SK-N-SH treated with all-trans-retinoic acid at 6 μM for 48 hours (cell line): ENCODE measurements at regions not wholly inside any gene's neighbourhood (a gene's known extent, or its start where the extent isn't known, plus 50 kb on each side); places are given as distances from the start of the nearest gene placed in this dataset.

Experiments
- ARNTL ChIP-seq: fragments of 450-650 bp; formaldehyde crosslinking; IDR thresholded peaks from 2 replicates; pipeline ENCODE4 v1.5.0; 2020; ENCODE audit warnings: low read depth, mild to moderate bottlenecking, moderate library complexity, borderline replicate concordance
- BACH2 ChIP-seq: fragments of 250-450 bp; sonication (Bioruptor Pico); IDR thresholded peaks from 2 replicates; pipeline ENCODE4 v1.9.0; 2021; ENCODE audit warnings: mild to moderate bottlenecking, borderline replicate concordance
- CREB5 ChIP-seq: fragments of 250-450 bp; sonication (Bioruptor Pico); IDR thresholded peaks from 2 replicates; pipeline ENCODE4 v1.5.1; 2020; ENCODE audit warnings: low read depth, mild to moderate bottlenecking, moderate library complexity
- ESRRG ChIP-seq: fragments of 250-450 bp; sonication (Bioruptor Pico); IDR thresholded peaks from 2 replicates; pipeline ENCODE4 v1.6.1; 2021; ENCODE audit warnings: mild to moderate bottlenecking
- ISL1 ChIP-seq: fragments of 250-450 bp; sonication (Bioruptor Pico); IDR thresholded peaks from 2 replicates; pipeline ENCODE4 v2.1.2; 2022; ENCODE audit warnings: mild to moderate bottlenecking, moderate library complexity
- OSR1 ChIP-seq: fragments of 250-450 bp; sonication (Bioruptor Pico); IDR thresholded peaks from 2 replicates; pipeline ENCODE4 v1.8.0; 2022; ENCODE audit warnings: moderate library complexity, mild to moderate bottlenecking, inconsistent platforms
- PATZ1 ChIP-seq: fragments of 250-450 bp; sonication (Bioruptor Pico); IDR thresholded peaks from 2 replicates; pipeline ENCODE4 v1.8.0; 2020; ENCODE audit warnings: mild to moderate bottlenecking, moderate library complexity, borderline replicate concordance
- RARB ChIP-seq: fragments of 250-450 bp; sonication (Bioruptor Pico); IDR thresholded peaks from 2 replicates; pipeline ENCODE4 v1.8.0; 2021; ENCODE audit warnings: mild to moderate bottlenecking, moderate library complexity
- SNAI2 ChIP-seq: fragments of 250-450 bp; sonication (Bioruptor Pico); IDR thresholded peaks from 2 replicates; pipeline ENCODE4 v1.5.0; 2020; ENCODE audit warnings: mild to moderate bottlenecking, moderate library complexity
- TSHZ2 ChIP-seq: fragments of 250-450 bp; sonication (Bioruptor Pico); IDR thresholded peaks from 2 replicates; pipeline ENCODE4 v1.5.0; 2020; ENCODE audit warnings: mild to moderate bottlenecking, moderate library complexity
- ZC3H10 ChIP-seq: fragments of 250-450 bp; sonication (Bioruptor Pico); IDR thresholded peaks from 2 replicates; pipeline ENCODE4 v1.5.1; 2021; ENCODE audit warnings: mild to moderate bottlenecking, moderate library complexity
- ZFP3 ChIP-seq: fragments of 250-450 bp; sonication (Bioruptor Pico); IDR thresholded peaks from 2 replicates; pipeline ENCODE4 v1.5.0; 2020; ENCODE audit warnings: mild to moderate bottlenecking, moderate library complexity
- ZNF565 ChIP-seq: fragments of 450-650 bp; formaldehyde crosslinking; conservative IDR thresholded peaks from 2 replicates; pipeline ENCODE4 v1.5.0; 2020; ENCODE audit warnings: low read depth, mild to moderate bottlenecking, moderate library complexity
- ZNF70 ChIP-seq: fragments of 450-650 bp; formaldehyde crosslinking; IDR thresholded peaks from 2 replicates; pipeline ENCODE4 v1.5.0; 2020; ENCODE audit warnings: mild to moderate bottlenecking, moderate library complexity

GRCh38 chr7:51634538-51634937, 317.9 kb upstream of the COBL start:
- TF ChIP-seq CREB5, result no peak
- TF ChIP-seq BACH2 (CRISPR knock-in tag), result no peak
- no peak for TF ChIP-seq ZFP3
- TF ChIP-seq RARB (CRISPR knock-in tag), result no peak
- TF ChIP-seq ZNF70 (CRISPR knock-in tag), result no peak
- TF ChIP-seq SNAI2, result no peak
- no peak for TF ChIP-seq ESRRG (CRISPR knock-in tag)
- TF ChIP-seq PATZ1 (CRISPR knock-in tag), result no peak
- no peak for TF ChIP-seq ISL1
- TF ChIP-seq OSR1 (CRISPR knock-in tag), result no peak
- TF ChIP-seq TSHZ2 (CRISPR knock-in tag), result no peak
- TF ChIP-seq ZNF565 (CRISPR knock-in tag), result no peak
- no peak for TF ChIP-seq ARNTL
- TF ChIP-seq ZC3H10, result no peak
